Embryonic facial prominence (tissue), 1 donor: ENCODE measurements at regions not wholly inside any gene's neighbourhood (a gene's known extent, or its start where the extent isn't known, plus 50 kb on each side); places are given as distances from the start of the nearest gene placed in this dataset.
A peak's percentile ranks its signal among the peaks of the same experiment; 100 is the strongest.
"Not testable (repeated sequence)": the region's sequence is repeated elsewhere in the genome, so short reads cannot be mapped to it uniquely, and the experiment has no call there.

Source experiments
- DNase-seq: peaks from one replicate; pipeline ENCODE4 v3.0.0-alpha.2; 2016; ENCODE audit errors: extremely low spot score

- DNase-seq: no peak
Observed at GRCh38 chr9:117775591-117775990, 71.4 kb downstream of the TLR4 start.

GRCh38 chr9:117777823-117778222 lies 73.6 kb downstream of the TLR4 start:
- no peak for DNase-seq

GRCh38 chr9:117779760-117780159 lies 75.6 kb downstream of the TLR4 start:
- no peak for DNase-seq

GRCh38 chr9:117782931-117783788 lies 79.0 kb downstream of the TLR4 start:
- peak; percentile 56 for DNase-seq

- no peak for DNase-seq
Observed at GRCh38 chr9:117783828-117784227, 79.6 kb downstream of the TLR4 start.

- no peak for DNase-seq
Observed at GRCh38 chr9:117784996-117785395, 80.8 kb downstream of the TLR4 start.

GRCh38 chr9:117787746-117788145 lies 83.5 kb downstream of the TLR4 start:
- DNase-seq: no peak

- no peak for DNase-seq
Observed at GRCh38 chr9:117795271-117795670, 91.1 kb downstream of the TLR4 start.

GRCh38 chr9:117796681-117797080 lies 92.5 kb downstream of the TLR4 start:
- no peak for DNase-seq

- no peak for DNase-seq
Observed at GRCh38 chr9:117800389-117800788, 96.2 kb downstream of the TLR4 start.

- DNase-seq: no peak
Observed at GRCh38 chr9:117809751-117810150, 105.5 kb downstream of the TLR4 start.

- no peak for DNase-seq
Observed at GRCh38 chr9:117815315-117815714, 111.1 kb downstream of the TLR4 start.

GRCh38 chr9:117815948-117816347 lies 111.7 kb downstream of the TLR4 start:
- no peak for DNase-seq

- DNase-seq: no peak
Observed at GRCh38 chr9:117821954-117822353, 117.8 kb downstream of the TLR4 start.

- no peak for DNase-seq
Observed at GRCh38 chr9:117823576-117823975, 119.4 kb downstream of the TLR4 start.

- DNase-seq: no peak
Observed at GRCh38 chr9:117825609-117826347, 121.6 kb downstream of the TLR4 start.

GRCh38 chr9:117826837-117827236 lies 122.6 kb downstream of the TLR4 start:
- DNase-seq: no peak

- no peak for DNase-seq
Observed at GRCh38 chr9:117827456-117827855, 123.3 kb downstream of the TLR4 start.

- DNase-seq: no peak
Observed at GRCh38 chr9:117828466-117828865, 124.3 kb downstream of the TLR4 start.

- no peak for DNase-seq
Observed at GRCh38 chr9:117835798-117836197, 131.6 kb downstream of the TLR4 start.

- DNase-seq: no peak
Observed at GRCh38 chr9:117839862-117840261, 135.7 kb downstream of the TLR4 start.

- not testable (repeated sequence) for DNase-seq
Observed at GRCh38 chr9:117851836-117852461, 147.7 kb downstream of the TLR4 start.

- no peak for DNase-seq
Observed at GRCh38 chr9:117858561-117858960, 154.4 kb downstream of the TLR4 start.
